ENCODE measurements at regions not wholly inside any gene's neighbourhood (a gene's known extent, or its start where the extent isn't known, plus 50 kb on each side); places are given as distances from the start of the nearest gene placed in this dataset.

DNA sequence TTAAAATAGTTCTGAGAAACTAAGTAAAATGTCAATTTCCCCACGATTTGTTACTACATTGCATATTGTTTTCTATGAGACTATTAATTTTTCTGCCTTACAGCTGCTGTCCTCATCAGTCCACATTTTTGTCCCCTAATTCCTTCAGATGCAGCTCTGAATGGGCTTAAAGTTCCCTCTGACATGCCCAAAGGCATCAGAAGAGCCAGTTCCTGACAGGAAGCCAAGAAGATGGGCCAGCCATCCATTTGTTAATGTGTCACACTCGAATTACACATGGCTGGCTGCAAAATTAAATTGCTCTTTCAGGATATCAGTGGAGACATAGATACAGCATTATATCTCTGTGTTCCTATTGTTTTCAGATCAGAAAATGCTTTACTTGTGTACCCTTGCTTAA is 1223.0 kb downstream of the EPHA7 start:
- no peak for ATAC-seq
- intact Hi-C loops (cut with DNase I), result no loop called here
- no peaks in the 10 kb centered on the region for H3K9me3 ChIP-seq
- H3K27me3 ChIP-seq, result no peaks in the 10 kb centered on the region
- no peak for DNase-seq
- H3K36me3 ChIP-seq, result no peaks in the 10 kb centered on the region
- WGBS (ENCODE audit: insufficient coverage, low coverage, low lambda C conversion rate, missing lambda C conversion rate), result 13% methylated on average over 2 of the region's 2 CpGs
- no peaks in the 10 kb centered on the region for H3K4me1 ChIP-seq
- H3K4me3 ChIP-seq, result no peak overlapping the region
- no peak for TF ChIP-seq CTCF (IDR thresholded peaks at IDR 0.05)
- no peak overlapping the region for H3K27ac ChIP-seq

DNA sequence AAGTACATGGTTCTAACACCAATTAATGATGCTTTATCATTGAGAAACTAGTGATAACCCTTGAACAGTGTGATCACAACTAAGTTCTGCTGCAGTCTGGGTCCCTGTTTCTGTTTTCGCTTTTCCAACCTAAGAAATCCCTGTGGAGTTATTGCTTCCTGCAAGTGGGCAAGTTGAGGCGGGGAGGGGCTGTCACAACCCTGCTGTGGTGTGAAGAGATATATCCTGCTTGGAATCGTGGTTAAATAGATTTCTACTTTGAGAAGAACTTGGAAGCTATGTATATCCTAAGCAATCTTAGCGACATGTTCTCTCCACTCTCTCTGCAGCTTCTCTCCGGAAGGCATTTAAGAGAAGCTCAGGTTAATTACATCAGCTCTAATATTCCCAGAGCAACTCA is 1223.6 kb downstream of the EPHA7 start:
- intact Hi-C loops (cut with DNase I), result no loop called here
- no peaks in the 10 kb centered on the region for H3K27me3 ChIP-seq
- TF ChIP-seq POLR2A (IDR thresholded peaks at IDR 0.05) (no peak), CTCF (IDR thresholded peaks at IDR 0.05) (no peak)
- H3K4me3 ChIP-seq, result no peak overlapping the region
- WGBS (ENCODE audit: insufficient coverage, low coverage, low lambda C conversion rate, missing lambda C conversion rate), result 43% methylated on average over 5 of the region's 5 CpGs
- DNase-seq (no peak), ATAC-seq (no peak)
- H3K36me3 ChIP-seq, result no peaks in the 10 kb centered on the region
- no peak overlapping the region for H3K27ac ChIP-seq
- H3K4me1 ChIP-seq, result no peaks in the 10 kb centered on the region
- H3K9me3 ChIP-seq, result no peaks in the 10 kb centered on the region

DNA sequence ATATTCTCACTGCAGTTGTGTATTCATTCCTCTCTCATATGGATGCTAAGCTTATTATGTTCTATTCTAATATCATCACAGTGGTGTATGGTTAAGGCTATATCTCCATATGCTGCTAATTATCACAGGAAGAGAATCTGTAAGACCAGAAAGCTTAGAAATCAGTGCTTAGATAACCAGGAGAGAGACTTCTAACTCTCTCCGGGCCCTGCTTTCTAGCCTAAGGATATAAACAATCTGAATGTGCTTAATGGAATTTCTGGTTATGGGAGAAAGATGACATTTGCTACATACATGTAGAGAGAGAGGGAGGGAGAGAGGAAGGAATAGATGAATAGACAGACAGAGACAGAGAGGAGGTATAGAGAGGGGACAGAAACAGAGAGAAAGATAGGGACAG is 1231.3 kb downstream of the EPHA7 start:
- Histone ChIP-seq H3K9me3 (no peaks in the 10 kb centered on the region), H3K4me3 (no peak overlapping the region), H3K27me3 (no peaks in the 10 kb centered on the region), H3K4me1 (no peaks in the 10 kb centered on the region), H3K27ac (no peak overlapping the region), H3K36me3 (no peaks in the 10 kb centered on the region)
- WGBS (ENCODE audit: insufficient coverage, low coverage, low lambda C conversion rate, missing lambda C conversion rate), result 57% methylated on average over 1 of the region's 1 CpG
- intact Hi-C loops (cut with DNase I), result no loop called here
- DNase-seq, result no peak
- TF ChIP-seq CTCF (IDR thresholded peaks at IDR 0.05), result no peak
- no peak for TF ChIP-seq POLR2A (IDR thresholded peaks at IDR 0.05)
- no peak for ATAC-seq

DNA sequence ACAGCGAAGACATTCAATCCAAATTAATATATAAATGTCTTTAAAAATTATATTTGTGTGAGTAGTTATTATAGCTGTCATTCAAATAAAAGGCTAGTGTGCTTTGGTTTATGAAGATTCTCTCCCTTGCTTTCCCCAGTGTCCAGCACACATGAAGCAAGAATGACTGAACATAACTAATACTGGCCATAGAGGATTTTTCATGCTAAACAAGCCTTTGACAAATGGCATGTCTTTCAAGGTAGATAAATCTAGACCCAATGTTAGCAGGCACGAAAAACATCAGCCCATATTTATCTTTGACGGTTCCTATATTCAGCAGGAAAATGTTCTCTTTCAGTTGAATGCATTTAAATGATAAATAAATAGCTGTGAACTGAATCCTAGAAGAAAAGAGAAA is 1234.4 kb downstream of the EPHA7 start:
- TF ChIP-seq CTCF (IDR thresholded peaks at IDR 0.05), result no peak
- TF ChIP-seq POLR2A (IDR thresholded peaks at IDR 0.05), result no peak
- intact Hi-C loops (cut with DNase I), result no loop called here
- H3K4me3 ChIP-seq, result no peak overlapping the region
- 34% methylated on average over 3 of the region's 3 CpGs for WGBS (ENCODE audit: insufficient coverage, low coverage, low lambda C conversion rate, missing lambda C conversion rate)
- no peaks in the 10 kb centered on the region for H3K4me1 ChIP-seq
- no peak for DNase-seq
- no peaks in the 10 kb centered on the region for H3K27me3 ChIP-seq
- no peaks in the 10 kb centered on the region for H3K9me3 ChIP-seq
- no peak overlapping the region for H3K27ac ChIP-seq
- no peak for ATAC-seq
- no peaks in the 10 kb centered on the region for H3K36me3 ChIP-seq

GRCh38 chr6:92181347-92181746 is 1238.0 kb downstream of the EPHA7 start:
- 49% methylated on average over 4 of the region's 4 CpGs for WGBS (ENCODE audit: insufficient coverage, low coverage, low lambda C conversion rate, missing lambda C conversion rate)
- Histone ChIP-seq H3K9me3 (no peaks in the 10 kb centered on the region), H3K27me3 (no peaks in the 10 kb centered on the region), H3K27ac (no peak overlapping the region), H3K4me3 (no peak overlapping the region), H3K4me1 (no peaks in the 10 kb centered on the region), H3K36me3 (no peaks in the 10 kb centered on the region)
- intact Hi-C loops (cut with DNase I), result no loop called here
- TF ChIP-seq POLR2A (IDR thresholded peaks at IDR 0.05) (no peak), CTCF (IDR thresholded peaks at IDR 0.05) (no peak)
- ATAC-seq, result no peak
- DNase-seq, result no peak
